Suprapubic skin (tissue), 4 donors: ENCODE measurements at regions not wholly inside any gene's neighbourhood (a gene's known extent, or its start where the extent isn't known, plus 50 kb on each side); places are given as distances from the start of the nearest gene placed in this dataset.

ENCODE experiments used
- DNase-seq, 2 donors: peaks; one replicate each; pipeline ENCODE4 v3.0.0-alpha.2; 2019; ENCODE audit warnings: low spot score in 2 of 2
- H3K27ac ChIP-seq: fragments of 200-600 bp; sonication (generic); one replicate; pipeline ENCODE4 v1.5.1; 2019
- H3K27me3 ChIP-seq: fragments of 200-600 bp; sonication (generic); one replicate; pipeline ENCODE4 v1.5.1; 2019
- H3K36me3 ChIP-seq: fragments of 200-600 bp; sonication (generic); one replicate; pipeline ENCODE4 v1.5.1; 2019
- H3K4me1 ChIP-seq: fragments of 200-600 bp; sonication (generic); one replicate; pipeline ENCODE4 v1.5.1; 2019
- H3K4me3 ChIP-seq: fragments of 200-600 bp; sonication (generic); one replicate; pipeline ENCODE4 v1.5.1; 2019; ENCODE audit warnings: mild to moderate bottlenecking
- H3K9me3 ChIP-seq: fragments of 200-600 bp; sonication (generic); one replicate; pipeline ENCODE4 v1.5.1; 2019
- CTCF ChIP-seq, 2 donors: fragments of 200-600 bp in 1 of 2; fragments of 450-650 bp in 1 of 2; sonication (generic) in 1 of 2; IDR thresholded peaks; one replicate each; pipeline ENCODE4 v1.5.1; 2016 to 2019; ENCODE audit warnings: antibody characterized with exemption in 2 of 2, mild to moderate bottlenecking in 1 of 2, moderate library complexity in 1 of 2
- EP300 ChIP-seq: sonication (generic); formaldehyde crosslinking; IDR thresholded peaks from one replicate; pipeline ENCODE4 v1.6.1; 2017; ENCODE audit warnings: antibody characterized with exemption
- POLR2A ChIP-seq, 2 donors: fragments of 450-650 bp; IDR thresholded peaks; one replicate each; pipeline ENCODE4 v1.6.1; 2017; ENCODE audit warnings: antibody characterized with exemption in 2 of 2, mild to moderate bottlenecking in 2 of 2, moderate library complexity in 2 of 2
- POLR2AphosphoS5 ChIP-seq, 3 donors: sonication (generic); formaldehyde crosslinking; IDR thresholded peaks; one replicate each; pipeline ENCODE4 v1.6.1; 2017; ENCODE audit warnings: antibody characterized with exemption in 3 of 3
- WGBS: methylation state at CpG from one replicate; pipeline ENCODE4 v1.1.5; 2018; 5-methylcytosine and 5-hydroxymethylcytosine counted together

- peaks cover 12% of the 10 kb centered on the region for H3K27me3 ChIP-seq
- DNase-seq, result peak in 1 of 2 donors; percentile 79
- H3K9me3 ChIP-seq, result no peaks in the 10 kb centered on the region
- no peaks in the 10 kb centered on the region for H3K36me3 ChIP-seq
- H3K4me1 ChIP-seq, result no peaks in the 10 kb centered on the region
- no peak overlapping the region for H3K4me3 ChIP-seq
- H3K27ac ChIP-seq, result no peak overlapping the region
- 79% methylated on average over 12 of the region's 12 CpGs for WGBS
- no peak for TF ChIP-seq POLR2A (IDR thresholded peaks at IDR 0.05)
- TF ChIP-seq EP300, result no peak
- TF ChIP-seq CTCF (IDR thresholded peaks at IDR 0.05), result no peak
- TF ChIP-seq POLR2AphosphoS5 (IDR thresholded peaks at IDR 0.05), result no peak
Observed at GRCh38 chr11:134665188-134665535, 253.1 kb upstream of the B3GAT1 start.

GRCh38 chr11:134664447-134665187 lies 252.6 kb upstream of the B3GAT1 start:
- DNase-seq, result peak in 1 of 2 donors; percentile 73
- Histone ChIP-seq H3K27ac (no peak overlapping the region), H3K27me3 (peaks cover 9% of the 10 kb centered on the region), H3K9me3 (no peaks in the 10 kb centered on the region), H3K4me1 (no peaks in the 10 kb centered on the region), H3K36me3 (no peaks in the 10 kb centered on the region), H3K4me3 (no peak overlapping the region)
- WGBS, result 80% methylated on average over 25 of the region's 25 CpGs
- TF ChIP-seq POLR2A (IDR thresholded peaks at IDR 0.05), result no peak
- no peak for TF ChIP-seq CTCF (IDR thresholded peaks at IDR 0.05)
- no peak for TF ChIP-seq EP300
- TF ChIP-seq POLR2AphosphoS5 (IDR thresholded peaks at IDR 0.05), result no peak

GRCh38 chr11:134663506-134664313 lies 251.7 kb upstream of the B3GAT1 start:
- TF ChIP-seq POLR2AphosphoS5 (IDR thresholded peaks at IDR 0.05) (no peak), EP300 (no peak), CTCF (IDR thresholded peaks at IDR 0.05) (no peak), POLR2A (IDR thresholded peaks at IDR 0.05) (no peak)
- 89% methylated on average over 9 of the region's 11 CpGs for WGBS
- Histone ChIP-seq H3K4me1 (no peaks in the 10 kb centered on the region), H3K27me3 (peaks cover 5% of the 10 kb centered on the region), H3K4me3 (no peak overlapping the region), H3K36me3 (no peaks in the 10 kb centered on the region), H3K9me3 (no peaks in the 10 kb centered on the region), H3K27ac (no peak overlapping the region)
- peak in 1 of 2 donors; percentile 45 for DNase-seq

- Histone ChIP-seq H3K9me3 (no peaks in the 10 kb centered on the region), H3K27ac (no peak overlapping the region), H3K36me3 (no peaks in the 10 kb centered on the region), H3K4me1 (no peaks in the 10 kb centered on the region), H3K4me3 (no peak overlapping the region), H3K27me3 (peaks cover under 1% of the 10 kb centered on the region)
- 92% methylated on average over 5 of the region's 5 CpGs for WGBS
- DNase-seq, result peak in 1 of 2 donors; percentile 60
- no peak for TF ChIP-seq POLR2AphosphoS5 (IDR thresholded peaks at IDR 0.05)
Observed at GRCh38 chr11:134662629-134663360, 250.8 kb upstream of the B3GAT1 start.

- no peak overlapping the region for H3K27ac ChIP-seq
- no peaks in the 10 kb centered on the region for H3K27me3 ChIP-seq
- no peaks in the 10 kb centered on the region for H3K9me3 ChIP-seq
- no peak overlapping the region for H3K4me3 ChIP-seq
- 81% methylated on average over 5 of the region's 5 CpGs for WGBS
- peak in 1 of 2 donors; percentile 37 for DNase-seq
- TF ChIP-seq POLR2AphosphoS5 (IDR thresholded peaks at IDR 0.05) (no peak), EP300 (no peak), CTCF (IDR thresholded peaks at IDR 0.05) (no peak), POLR2A (IDR thresholded peaks at IDR 0.05) (no peak)
- H3K4me1 ChIP-seq, result no peaks in the 10 kb centered on the region
- H3K36me3 ChIP-seq, result no peaks in the 10 kb centered on the region
Observed at GRCh38 chr11:134661660-134662059, 249.6 kb upstream of the B3GAT1 start.
